Coronary artery (tissue), 2 donors: ENCODE measurements at regions not wholly inside any gene's neighbourhood (a gene's known extent, or its start where the extent isn't known, plus 50 kb on each side); places are given as distances from the start of the nearest gene placed in this dataset.

Source experiments
- DNase-seq: peaks from one replicate; pipeline ENCODE4 v3.0.0-alpha.2; 2017; ENCODE audit warnings: low spot score
- H3K27ac ChIP-seq, 2 donors: fragments of 200-600 bp; sonication (generic); one replicate each; pipeline ENCODE4 v1.5.1; 2016 to 2019
- H3K4me3 ChIP-seq: fragments of 200-600 bp; sonication (generic); 2 replicates; pipeline ENCODE4 v1.5.1; 2016; ENCODE audit warnings: mild to moderate bottlenecking, moderate library complexity
- CTCF ChIP-seq: fragments of 200-600 bp; sonication (generic); IDR thresholded peaks from one replicate; pipeline ENCODE4 v1.5.1; 2019; ENCODE audit warnings: antibody characterized with exemption

GRCh38 chr10:84762754-84763394 is 434.5 kb downstream of the CCSER2 start:
- no peak for TF ChIP-seq CTCF
- Histone ChIP-seq H3K4me3 (no peak overlapping the region), H3K27ac (no peak overlapping the region)
- DNase-seq = no peak

GRCh38 chr10:84763965-84764364 is 435.6 kb downstream of the CCSER2 start:
- DNase-seq = no peak
- H3K4me3 ChIP-seq = no peak overlapping the region
- TF ChIP-seq CTCF = no peak
- H3K27ac ChIP-seq = no peak overlapping the region

- no peak for TF ChIP-seq CTCF
- no peak overlapping the region for H3K27ac ChIP-seq
These were observed 436.7 kb downstream of the CCSER2 start for GRCh38 chr10:84765086-84765485.

GRCh38 chr10:84765656-84766055 is 437.3 kb downstream of the CCSER2 start:
- no peak for DNase-seq
- Histone ChIP-seq H3K4me3 (no peak overlapping the region), H3K27ac (no peak overlapping the region)
- no peak for TF ChIP-seq CTCF

More at GRCh38 chr10:84765086-84765485, 436.7 kb downstream of the CCSER2 start:
- no peak for DNase-seq
- H3K4me3 ChIP-seq = no peak overlapping the region

- TF ChIP-seq CTCF = no peak
- H3K4me3 ChIP-seq = no peak overlapping the region
- DNase-seq = no peak
- no peak overlapping the region for H3K27ac ChIP-seq
These were observed 438.5 kb downstream of the CCSER2 start for GRCh38 chr10:84766923-84767322.

GRCh38 chr10:84768132-84768531 is 439.7 kb downstream of the CCSER2 start:
- no peak for TF ChIP-seq CTCF
- Histone ChIP-seq H3K4me3 (no peak overlapping the region), H3K27ac (no peak overlapping the region)
- no peak for DNase-seq

GRCh38 chr10:84770824-84771223 is 442.4 kb downstream of the CCSER2 start:
- TF ChIP-seq CTCF = no peak
- no peak overlapping the region for H3K27ac ChIP-seq
- no peak overlapping the region for H3K4me3 ChIP-seq
- DNase-seq = no peak
